SK-N-SH (cell line): ENCODE measurements at regions not wholly inside any gene's neighbourhood (a gene's known extent, or its start where the extent isn't known, plus 50 kb on each side); places are given as distances from the start of the nearest gene placed in this dataset.

Experiments
- NRF1 ChIP-seq: IDR thresholded peaks from 2 replicates; pipeline ENCODE4 v1.6.1; 2012; ENCODE audit warnings: low read depth, mild to moderate bottlenecking, low read length
- POLR2AphosphoS5 ChIP-seq: IDR thresholded peaks from 2 replicates; pipeline ENCODE4 v1.6.1; 2012; ENCODE audit warnings: low read depth, low read length
- RFX5 ChIP-seq: IDR thresholded peaks from 2 replicates; pipeline ENCODE4 v1.6.1; 2012; ENCODE audit warnings: mild to moderate bottlenecking, improper control_type of control experiment, low read length
- TAF1 ChIP-seq: IDR thresholded peaks from 2 replicates; pipeline ENCODE4 v1.6.1; 2012; ENCODE audit warnings: low read depth, mild to moderate bottlenecking, low read length, moderate library complexity, borderline replicate concordance
- TF ChIP-seq, protein P1 (sequence below): fragments of 200-600 bp; sonication (generic); IDR thresholded peaks from 2 replicates; pipeline ENCODE4 v1.6.1; 2017; ENCODE audit warnings: antibody characterized with exemption, mild to moderate bottlenecking, moderate library complexity
- TF ChIP-seq, protein P2 (sequence below): fragments of 150-350 bp; IDR thresholded peaks from 2 replicates; pipeline ENCODE4 v1.6.1; 2017; ENCODE audit warnings: antibody characterized with exemption, low read length, low read depth, borderline replicate concordance
- TF ChIP-seq, protein P3 (sequence below): IDR thresholded peaks from 2 replicates; pipeline ENCODE4 v1.6.1; 2012; ENCODE audit warnings: mild to moderate bottlenecking, low read depth, low read length, moderate library complexity

DNA sequence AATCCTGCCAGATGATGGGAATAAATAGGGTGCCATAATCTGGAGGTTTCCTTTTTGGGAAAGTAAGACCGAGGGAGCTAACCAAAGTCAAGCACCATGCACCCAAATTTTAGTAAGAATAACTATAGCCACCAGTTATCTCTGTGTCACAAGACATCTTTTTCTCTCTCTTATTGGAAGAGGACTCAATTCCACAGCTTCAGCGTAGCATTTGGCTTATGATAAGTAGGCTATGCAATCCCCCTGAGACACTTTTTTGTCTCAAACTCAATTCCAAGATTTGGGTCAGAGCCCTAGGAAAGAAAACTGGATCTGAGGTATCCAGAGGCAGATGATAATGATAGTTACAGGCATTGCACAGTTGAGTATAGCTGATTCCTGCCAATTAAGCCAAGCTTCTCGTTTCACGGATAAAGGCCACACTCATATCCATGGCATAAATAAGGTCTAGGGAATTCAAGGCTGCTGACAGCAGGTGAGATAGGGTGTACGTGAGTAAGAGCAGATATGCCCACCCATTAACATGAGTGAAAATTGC, 425.2 kb upstream of the CNTNAP2 start:
- TF ChIP-seq, protein P1, sequence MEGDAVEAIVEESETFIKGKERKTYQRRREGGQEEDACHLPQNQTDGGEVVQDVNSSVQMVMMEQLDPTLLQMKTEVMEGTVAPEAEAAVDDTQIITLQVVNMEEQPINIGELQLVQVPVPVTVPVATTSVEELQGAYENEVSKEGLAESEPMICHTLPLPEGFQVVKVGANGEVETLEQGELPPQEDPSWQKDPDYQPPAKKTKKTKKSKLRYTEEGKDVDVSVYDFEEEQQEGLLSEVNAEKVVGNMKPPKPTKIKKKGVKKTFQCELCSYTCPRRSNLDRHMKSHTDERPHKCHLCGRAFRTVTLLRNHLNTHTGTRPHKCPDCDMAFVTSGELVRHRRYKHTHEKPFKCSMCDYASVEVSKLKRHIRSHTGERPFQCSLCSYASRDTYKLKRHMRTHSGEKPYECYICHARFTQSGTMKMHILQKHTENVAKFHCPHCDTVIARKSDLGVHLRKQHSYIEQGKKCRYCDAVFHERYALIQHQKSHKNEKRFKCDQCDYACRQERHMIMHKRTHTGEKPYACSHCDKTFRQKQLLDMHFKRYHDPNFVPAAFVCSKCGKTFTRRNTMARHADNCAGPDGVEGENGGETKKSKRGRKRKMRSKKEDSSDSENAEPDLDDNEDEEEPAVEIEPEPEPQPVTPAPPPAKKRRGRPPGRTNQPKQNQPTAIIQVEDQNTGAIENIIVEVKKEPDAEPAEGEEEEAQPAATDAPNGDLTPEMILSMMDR: no peak
- TF ChIP-seq NRF1 (no peak), TAF1 (no peak), POLR2AphosphoS5 (no peak), RFX5 (no peak)
- TF ChIP-seq, protein P2, sequence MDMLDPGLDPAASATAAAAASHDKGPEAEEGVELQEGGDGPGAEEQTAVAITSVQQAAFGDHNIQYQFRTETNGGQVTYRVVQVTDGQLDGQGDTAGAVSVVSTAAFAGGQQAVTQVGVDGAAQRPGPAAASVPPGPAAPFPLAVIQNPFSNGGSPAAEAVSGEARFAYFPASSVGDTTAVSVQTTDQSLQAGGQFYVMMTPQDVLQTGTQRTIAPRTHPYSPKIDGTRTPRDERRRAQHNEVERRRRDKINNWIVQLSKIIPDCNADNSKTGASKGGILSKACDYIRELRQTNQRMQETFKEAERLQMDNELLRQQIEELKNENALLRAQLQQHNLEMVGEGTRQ: no peak
- TF ChIP-seq, protein P3, sequence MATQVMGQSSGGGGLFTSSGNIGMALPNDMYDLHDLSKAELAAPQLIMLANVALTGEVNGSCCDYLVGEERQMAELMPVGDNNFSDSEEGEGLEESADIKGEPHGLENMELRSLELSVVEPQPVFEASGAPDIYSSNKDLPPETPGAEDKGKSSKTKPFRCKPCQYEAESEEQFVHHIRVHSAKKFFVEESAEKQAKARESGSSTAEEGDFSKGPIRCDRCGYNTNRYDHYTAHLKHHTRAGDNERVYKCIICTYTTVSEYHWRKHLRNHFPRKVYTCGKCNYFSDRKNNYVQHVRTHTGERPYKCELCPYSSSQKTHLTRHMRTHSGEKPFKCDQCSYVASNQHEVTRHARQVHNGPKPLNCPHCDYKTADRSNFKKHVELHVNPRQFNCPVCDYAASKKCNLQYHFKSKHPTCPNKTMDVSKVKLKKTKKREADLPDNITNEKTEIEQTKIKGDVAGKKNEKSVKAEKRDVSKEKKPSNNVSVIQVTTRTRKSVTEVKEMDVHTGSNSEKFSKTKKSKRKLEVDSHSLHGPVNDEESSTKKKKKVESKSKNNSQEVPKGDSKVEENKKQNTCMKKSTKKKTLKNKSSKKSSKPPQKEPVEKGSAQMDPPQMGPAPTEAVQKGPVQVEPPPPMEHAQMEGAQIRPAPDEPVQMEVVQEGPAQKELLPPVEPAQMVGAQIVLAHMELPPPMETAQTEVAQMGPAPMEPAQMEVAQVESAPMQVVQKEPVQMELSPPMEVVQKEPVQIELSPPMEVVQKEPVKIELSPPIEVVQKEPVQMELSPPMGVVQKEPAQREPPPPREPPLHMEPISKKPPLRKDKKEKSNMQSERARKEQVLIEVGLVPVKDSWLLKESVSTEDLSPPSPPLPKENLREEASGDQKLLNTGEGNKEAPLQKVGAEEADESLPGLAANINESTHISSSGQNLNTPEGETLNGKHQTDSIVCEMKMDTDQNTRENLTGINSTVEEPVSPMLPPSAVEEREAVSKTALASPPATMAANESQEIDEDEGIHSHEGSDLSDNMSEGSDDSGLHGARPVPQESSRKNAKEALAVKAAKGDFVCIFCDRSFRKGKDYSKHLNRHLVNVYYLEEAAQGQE: no peak
